ENCODE measurements at regions not wholly inside any gene's neighbourhood (a gene's known extent, or its start where the extent isn't known, plus 50 kb on each side); places are given as distances from the start of the nearest gene placed in this dataset.
A peak's percentile ranks its signal among the peaks of the same experiment; 100 is the strongest.

DNA sequence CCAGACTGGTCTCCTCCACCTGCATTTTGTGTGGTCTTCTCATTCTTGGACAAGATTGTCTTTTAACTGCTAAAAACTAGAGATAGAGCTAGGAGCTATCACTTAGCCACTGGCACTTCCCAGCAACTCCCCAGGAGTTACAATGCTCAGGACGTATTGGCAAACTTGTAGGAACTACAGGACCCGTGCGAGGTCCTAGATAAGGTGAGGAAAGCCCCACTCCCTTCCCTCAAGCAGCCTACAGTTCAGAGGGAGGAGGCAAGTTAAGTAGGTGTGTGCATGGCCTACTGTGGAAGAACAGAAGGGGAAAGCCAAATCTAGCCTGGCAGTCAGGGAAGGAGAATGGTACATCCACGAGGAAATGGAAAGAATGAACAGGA, 504.7 kb upstream of the PROK2 start:
- no peak overlapping the region for H3K4me3 ChIP-seq (ENCODE audit: low read depth, low read length)
- TF ChIP-seq, protein P1, sequence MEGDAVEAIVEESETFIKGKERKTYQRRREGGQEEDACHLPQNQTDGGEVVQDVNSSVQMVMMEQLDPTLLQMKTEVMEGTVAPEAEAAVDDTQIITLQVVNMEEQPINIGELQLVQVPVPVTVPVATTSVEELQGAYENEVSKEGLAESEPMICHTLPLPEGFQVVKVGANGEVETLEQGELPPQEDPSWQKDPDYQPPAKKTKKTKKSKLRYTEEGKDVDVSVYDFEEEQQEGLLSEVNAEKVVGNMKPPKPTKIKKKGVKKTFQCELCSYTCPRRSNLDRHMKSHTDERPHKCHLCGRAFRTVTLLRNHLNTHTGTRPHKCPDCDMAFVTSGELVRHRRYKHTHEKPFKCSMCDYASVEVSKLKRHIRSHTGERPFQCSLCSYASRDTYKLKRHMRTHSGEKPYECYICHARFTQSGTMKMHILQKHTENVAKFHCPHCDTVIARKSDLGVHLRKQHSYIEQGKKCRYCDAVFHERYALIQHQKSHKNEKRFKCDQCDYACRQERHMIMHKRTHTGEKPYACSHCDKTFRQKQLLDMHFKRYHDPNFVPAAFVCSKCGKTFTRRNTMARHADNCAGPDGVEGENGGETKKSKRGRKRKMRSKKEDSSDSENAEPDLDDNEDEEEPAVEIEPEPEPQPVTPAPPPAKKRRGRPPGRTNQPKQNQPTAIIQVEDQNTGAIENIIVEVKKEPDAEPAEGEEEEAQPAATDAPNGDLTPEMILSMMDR (conservative IDR thresholded peaks at IDR 0.05; ENCODE audit: low read depth, low read length), result no peak
- DNase-seq (ENCODE audit: low read depth), result no peak

DNA sequence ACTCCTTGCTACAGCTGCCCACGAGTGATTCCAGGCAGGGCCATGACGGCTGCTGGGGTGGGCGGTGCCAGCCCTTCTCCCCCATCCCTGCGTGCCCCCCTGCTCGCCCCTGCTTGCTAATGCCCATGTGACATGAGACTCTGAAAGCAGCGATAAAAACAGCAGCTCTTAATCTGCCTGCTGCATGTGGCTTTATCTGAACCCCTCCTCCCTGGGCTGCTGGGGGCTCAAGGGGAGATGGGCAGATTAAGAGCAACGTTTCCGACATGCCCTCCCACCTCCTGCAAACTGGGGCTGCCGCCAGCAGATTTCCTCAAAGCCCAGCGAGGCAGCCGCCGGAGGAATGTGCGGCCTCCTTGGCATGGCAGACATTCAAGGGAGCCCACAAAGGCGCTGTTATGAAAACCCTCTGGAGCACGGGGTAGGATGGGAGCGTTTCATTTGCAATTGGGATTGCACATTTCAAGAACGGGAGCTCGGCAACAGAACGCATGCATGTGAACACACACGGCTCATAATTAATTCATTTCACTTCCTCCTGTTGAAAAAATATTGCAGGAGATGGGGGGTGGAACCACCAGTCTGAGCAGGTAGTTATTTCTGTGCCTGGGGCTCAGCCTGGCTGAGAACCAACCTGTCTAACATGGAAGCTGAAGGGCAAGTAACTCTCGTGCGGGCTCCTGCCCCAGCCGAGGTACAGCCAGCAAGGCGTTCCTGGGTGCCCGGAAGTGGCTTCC, 504.2 kb upstream of the PROK2 start:
- DNase-seq (ENCODE audit: low read depth), result peak; percentile 63
- TF ChIP-seq, protein P1 (conservative IDR thresholded peaks at IDR 0.05; ENCODE audit: low read depth, low read length), result no peak
- no peak overlapping the region for H3K4me3 ChIP-seq (ENCODE audit: low read depth, low read length)

- DNase-seq (ENCODE audit: low read depth), result no peak
- TF ChIP-seq, protein P1 (conservative IDR thresholded peaks at IDR 0.05; ENCODE audit: low read depth, low read length), result no peak
- H3K4me3 ChIP-seq (ENCODE audit: low read depth, low read length), result no peak overlapping the region
These were observed 503.0 kb upstream of the PROK2 start for GRCh38 chr3:72287956-72288355.

DNA sequence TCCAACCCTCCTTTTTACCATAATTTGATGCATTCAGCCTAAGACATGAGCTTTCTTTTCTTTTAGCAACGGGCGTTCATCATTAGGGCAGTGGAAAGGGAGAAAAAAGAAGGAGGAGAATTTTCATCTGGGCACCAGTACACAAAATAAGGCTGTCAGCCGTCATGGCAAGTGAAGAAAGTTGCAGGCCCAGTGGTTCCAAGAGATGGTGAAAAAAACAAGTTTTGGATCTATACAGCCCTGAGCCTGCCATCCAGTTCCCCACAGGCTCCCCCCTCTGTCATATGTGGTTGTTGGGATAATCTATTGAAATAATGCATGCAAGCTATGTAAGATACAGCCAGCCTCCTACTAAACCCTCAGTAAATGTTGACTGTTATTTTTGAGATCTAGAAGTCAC, 500.6 kb upstream of the PROK2 start:
- TF ChIP-seq, protein P1 (conservative IDR thresholded peaks at IDR 0.05; ENCODE audit: low read depth, low read length), result no peak
- DNase-seq (ENCODE audit: low read depth), result no peak

GRCh38 chr3:72284471-72284870, 499.5 kb upstream of the PROK2 start:
- no peak overlapping the region for H3K4me3 ChIP-seq (ENCODE audit: low read depth, low read length)
- no peak for DNase-seq (ENCODE audit: low read depth)
- TF ChIP-seq, protein P1 (conservative IDR thresholded peaks at IDR 0.05; ENCODE audit: low read depth, low read length), result no peak

More for the DNA sequence above, 500.6 kb upstream of the PROK2 start:
- H3K4me3 ChIP-seq (ENCODE audit: low read depth, low read length), result no peak overlapping the region

- no peak overlapping the region for H3K4me3 ChIP-seq (ENCODE audit: low read depth, low read length)
- DNase-seq (ENCODE audit: low read depth), result no peak
- TF ChIP-seq, protein P1 (conservative IDR thresholded peaks at IDR 0.05; ENCODE audit: low read depth, low read length), result no peak
These were observed 498.0 kb upstream of the PROK2 start for GRCh38 chr3:72282918-72283317.

DNA sequence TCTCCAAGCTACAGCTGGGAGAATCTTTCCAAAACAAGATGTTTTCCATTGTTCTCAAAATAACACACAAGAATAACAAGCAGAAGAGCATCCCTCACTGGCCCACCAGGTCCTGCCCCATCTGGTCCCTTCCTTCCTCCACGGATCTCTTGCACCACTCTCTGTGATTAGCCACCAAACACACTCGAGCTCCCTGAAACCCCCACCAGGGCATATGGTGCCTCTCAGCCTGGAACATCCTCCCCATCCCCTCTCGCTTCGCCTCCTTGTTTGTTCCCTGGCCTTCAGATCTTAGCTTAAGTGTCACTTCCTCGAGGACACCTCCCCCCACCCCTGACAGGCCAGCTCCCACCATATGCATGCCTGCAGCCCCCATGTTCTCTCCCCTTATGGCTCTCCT, 496.6 kb upstream of the PROK2 start:
- no peak for DNase-seq (ENCODE audit: low read depth)
- TF ChIP-seq, protein P1 (conservative IDR thresholded peaks at IDR 0.05; ENCODE audit: low read depth, low read length), result no peak
- H3K4me3 ChIP-seq (ENCODE audit: low read depth, low read length), result no peak overlapping the region

Data from choroid plexus epithelial cell (primary cell).